ENCODE measurements at regions not wholly inside any gene's neighbourhood (a gene's known extent, or its start where the extent isn't known, plus 50 kb on each side); places are given as distances from the start of the nearest gene placed in this dataset.

DNA sequence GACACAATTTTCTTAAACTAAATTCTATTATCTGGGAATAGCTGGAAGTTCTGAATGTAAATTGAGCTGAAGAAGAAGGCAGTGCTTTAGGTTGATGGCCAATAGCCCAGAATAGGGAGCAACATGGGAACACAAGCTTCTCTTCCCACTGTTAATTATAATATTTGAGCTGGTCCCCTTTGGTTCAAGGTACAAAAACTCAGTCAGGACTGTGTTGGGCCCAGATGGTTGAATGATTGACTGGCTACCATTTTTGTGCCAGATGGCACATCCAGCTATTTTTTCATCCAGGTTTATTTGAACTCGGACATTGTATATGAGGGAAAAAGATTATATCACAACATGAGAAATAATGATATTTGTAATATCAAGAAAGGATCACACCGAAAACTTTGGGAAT lies 458.9 kb downstream of the SLITRK1 start:
- TF ChIP-seq, protein P1, sequence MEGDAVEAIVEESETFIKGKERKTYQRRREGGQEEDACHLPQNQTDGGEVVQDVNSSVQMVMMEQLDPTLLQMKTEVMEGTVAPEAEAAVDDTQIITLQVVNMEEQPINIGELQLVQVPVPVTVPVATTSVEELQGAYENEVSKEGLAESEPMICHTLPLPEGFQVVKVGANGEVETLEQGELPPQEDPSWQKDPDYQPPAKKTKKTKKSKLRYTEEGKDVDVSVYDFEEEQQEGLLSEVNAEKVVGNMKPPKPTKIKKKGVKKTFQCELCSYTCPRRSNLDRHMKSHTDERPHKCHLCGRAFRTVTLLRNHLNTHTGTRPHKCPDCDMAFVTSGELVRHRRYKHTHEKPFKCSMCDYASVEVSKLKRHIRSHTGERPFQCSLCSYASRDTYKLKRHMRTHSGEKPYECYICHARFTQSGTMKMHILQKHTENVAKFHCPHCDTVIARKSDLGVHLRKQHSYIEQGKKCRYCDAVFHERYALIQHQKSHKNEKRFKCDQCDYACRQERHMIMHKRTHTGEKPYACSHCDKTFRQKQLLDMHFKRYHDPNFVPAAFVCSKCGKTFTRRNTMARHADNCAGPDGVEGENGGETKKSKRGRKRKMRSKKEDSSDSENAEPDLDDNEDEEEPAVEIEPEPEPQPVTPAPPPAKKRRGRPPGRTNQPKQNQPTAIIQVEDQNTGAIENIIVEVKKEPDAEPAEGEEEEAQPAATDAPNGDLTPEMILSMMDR (IDR thresholded peaks at IDR 0.05; ENCODE audit: insufficient read depth, low read length, poor library complexity, severe bottlenecking): no peak
- H3K36me3 ChIP-seq (ENCODE audit: control insufficient read depth, insufficient read depth, low read length): no peaks in the 10 kb centered on the region
- no peak overlapping the region for H3K4me3 ChIP-seq (ENCODE audit: low read depth, low read length)
- no peak for DNase-seq (ENCODE audit: low read depth)
- H3K27me3 ChIP-seq (ENCODE audit: control insufficient read depth, insufficient read depth, low read length): no peaks in the 10 kb centered on the region

DNA sequence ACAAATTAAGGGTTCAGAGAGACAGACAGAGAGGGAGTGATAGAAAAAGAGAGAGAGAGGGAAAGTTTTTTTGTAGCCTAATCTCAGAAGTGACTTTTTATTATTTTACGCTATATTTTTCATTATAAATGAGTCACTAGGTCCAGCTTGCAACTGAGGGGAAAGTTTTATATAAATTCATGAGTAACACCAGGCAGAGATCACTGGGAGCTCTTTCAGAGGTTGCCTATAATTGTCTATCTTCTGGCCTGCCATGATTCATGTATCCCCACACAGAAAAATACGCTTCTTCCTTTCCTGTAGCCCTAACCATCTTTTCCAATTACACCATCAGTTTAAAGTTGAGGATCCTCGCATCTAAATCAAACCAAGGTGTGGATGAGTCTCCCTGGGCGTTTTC lies 467.9 kb downstream of the SLITRK1 start:
- H3K4me3 ChIP-seq (ENCODE audit: low read depth, low read length): no peak overlapping the region
- TF ChIP-seq, protein P1 (IDR thresholded peaks at IDR 0.05; ENCODE audit: insufficient read depth, low read length, poor library complexity, severe bottlenecking): no peak
- H3K27me3 ChIP-seq (ENCODE audit: control insufficient read depth, insufficient read depth, low read length): no peaks in the 10 kb centered on the region
- H3K36me3 ChIP-seq (ENCODE audit: control insufficient read depth, insufficient read depth, low read length): no peaks in the 10 kb centered on the region
- no peak for DNase-seq (ENCODE audit: low read depth)

DNA sequence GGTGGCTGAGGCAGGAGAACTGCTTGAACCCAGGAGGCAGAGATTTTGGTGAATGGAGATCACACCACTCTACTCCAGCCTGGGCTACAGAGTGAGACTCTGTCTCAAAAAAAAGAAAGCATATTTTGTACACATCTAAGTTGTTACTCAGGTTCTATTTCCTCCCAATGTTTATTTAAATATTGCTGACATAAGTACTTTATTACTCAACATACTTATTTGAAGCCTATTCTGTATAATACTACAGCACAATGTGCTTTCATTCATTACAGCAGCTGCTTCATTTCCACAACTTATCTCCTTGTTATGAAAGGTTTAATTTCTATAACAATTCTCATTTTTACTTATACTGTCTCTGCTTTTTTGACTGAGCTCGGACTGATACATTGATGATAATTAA lies 495.7 kb downstream of the SLITRK1 start:
- TF ChIP-seq, protein P1 (IDR thresholded peaks at IDR 0.05; ENCODE audit: insufficient read depth, low read length, poor library complexity, severe bottlenecking): no peak
- Histone ChIP-seq H3K36me3 (ENCODE audit: control insufficient read depth, insufficient read depth, low read length) (no peaks in the 10 kb centered on the region), H3K27me3 (ENCODE audit: control insufficient read depth, insufficient read depth, low read length) (no peaks in the 10 kb centered on the region), H3K4me3 (ENCODE audit: low read depth, low read length) (no peak overlapping the region)
- no peak for DNase-seq (ENCODE audit: low read depth)

DNA sequence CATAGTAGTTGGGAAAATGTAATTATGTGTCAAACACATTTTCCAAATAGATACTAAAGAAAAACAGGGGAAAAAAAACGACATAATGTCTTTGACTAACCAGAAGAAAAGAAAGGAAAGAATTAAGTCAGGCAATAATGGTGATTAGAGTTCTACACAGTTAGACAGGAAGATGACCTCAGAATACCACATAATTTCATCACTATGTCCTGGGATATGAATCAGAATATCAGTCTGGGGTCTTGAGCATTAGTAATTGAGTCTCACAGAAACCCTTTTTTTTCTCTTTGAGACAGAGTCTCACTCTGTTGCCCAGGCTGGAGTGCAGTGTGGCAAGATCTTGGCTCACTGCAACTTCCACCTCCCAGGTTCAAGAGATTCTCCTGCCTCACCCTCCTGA lies 503.4 kb downstream of the SLITRK1 start:
- Histone ChIP-seq H3K4me3 (ENCODE audit: low read depth, low read length) (no peak overlapping the region), H3K27me3 (ENCODE audit: control insufficient read depth, insufficient read depth, low read length) (no peaks in the 10 kb centered on the region), H3K36me3 (ENCODE audit: control insufficient read depth, insufficient read depth, low read length) (no peaks in the 10 kb centered on the region)
- DNase-seq (ENCODE audit: low read depth): no peak
- TF ChIP-seq, protein P1 (IDR thresholded peaks at IDR 0.05; ENCODE audit: insufficient read depth, low read length, poor library complexity, severe bottlenecking): no peak

DNA sequence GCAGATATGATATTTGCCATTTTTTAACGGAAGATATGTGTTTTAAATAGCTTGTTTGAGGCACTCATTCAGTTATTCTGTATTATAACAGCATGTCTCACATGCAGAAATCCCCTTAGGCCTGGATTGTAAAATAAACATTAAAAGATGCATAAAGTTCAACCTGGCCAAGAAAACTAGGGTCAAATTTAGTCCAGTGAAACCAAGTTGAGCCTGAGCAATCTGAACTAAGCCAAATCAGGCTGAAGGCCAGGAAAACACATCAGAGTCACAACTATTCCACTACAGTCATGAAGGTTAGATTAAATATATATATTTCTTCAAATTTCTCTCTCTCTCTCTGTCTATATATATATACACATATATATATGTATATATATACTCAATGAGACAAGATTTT lies 504.8 kb downstream of the SLITRK1 start:
- H3K36me3 ChIP-seq (ENCODE audit: control insufficient read depth, insufficient read depth, low read length): no peaks in the 10 kb centered on the region
- H3K4me3 ChIP-seq (ENCODE audit: low read depth, low read length): no peak overlapping the region
- no peaks in the 10 kb centered on the region for H3K27me3 ChIP-seq (ENCODE audit: control insufficient read depth, insufficient read depth, low read length)
- no peak for DNase-seq (ENCODE audit: low read depth)
- TF ChIP-seq, protein P1 (IDR thresholded peaks at IDR 0.05; ENCODE audit: insufficient read depth, low read length, poor library complexity, severe bottlenecking): no peak

DNA sequence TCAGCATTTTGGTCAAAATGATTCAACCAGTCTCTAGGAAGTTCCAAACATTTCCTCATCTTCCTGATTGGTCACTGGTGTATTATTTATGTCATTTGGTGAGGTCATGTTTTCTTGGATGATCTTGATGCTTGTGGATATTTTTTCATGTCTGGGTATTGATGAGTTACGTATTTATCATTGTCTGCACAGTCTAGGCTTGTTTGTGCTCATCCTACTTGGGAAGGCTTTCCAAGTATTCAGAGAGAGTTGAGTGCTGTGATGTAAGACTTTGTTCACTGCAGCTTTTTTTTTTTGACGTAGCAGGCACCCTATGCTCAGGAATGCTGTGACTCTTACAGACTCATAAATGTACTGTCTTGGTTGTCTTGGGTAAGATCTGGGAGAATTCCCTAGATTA lies 509.5 kb downstream of the SLITRK1 start:
- TF ChIP-seq, protein P1 (IDR thresholded peaks at IDR 0.05; ENCODE audit: insufficient read depth, low read length, poor library complexity, severe bottlenecking): no peak
- Histone ChIP-seq H3K27me3 (ENCODE audit: control insufficient read depth, insufficient read depth, low read length) (no peaks in the 10 kb centered on the region), H3K4me3 (ENCODE audit: low read depth, low read length) (no peak overlapping the region), H3K36me3 (ENCODE audit: control insufficient read depth, insufficient read depth, low read length) (no peaks in the 10 kb centered on the region)
- no peak for DNase-seq (ENCODE audit: low read depth)
